ENCODE measurements at regions not wholly inside any gene's neighbourhood (a gene's known extent, or its start where the extent isn't known, plus 50 kb on each side); places are given as distances from the start of the nearest gene placed in this dataset.

DNA sequence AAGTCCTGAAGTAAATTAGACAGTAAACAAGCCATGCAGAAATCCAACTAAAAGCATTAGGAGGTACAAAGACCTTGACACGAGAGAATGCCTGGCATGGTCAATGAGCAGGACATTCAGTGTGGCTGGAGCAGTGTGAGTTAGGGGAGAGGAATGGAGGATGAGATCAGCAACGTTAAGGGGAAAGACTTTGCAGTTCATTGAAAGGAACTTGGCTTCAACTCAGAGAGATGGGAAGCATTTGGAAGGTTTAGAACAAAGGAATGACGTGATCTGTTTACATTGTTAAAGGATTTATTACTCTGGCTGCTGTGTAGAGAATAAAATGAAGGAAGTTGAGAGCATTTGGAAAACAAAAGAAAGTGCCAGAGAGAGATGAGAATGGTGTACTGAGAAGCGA lies 621.3 kb downstream of the XIRP2 start:
- H3K27ac ChIP-seq (ENCODE audit: low read length): no peak overlapping the region
- no peak for TF ChIP-seq MXI1 (conservative IDR thresholded peaks at IDR 0.05; ENCODE audit: poor library complexity, severe bottlenecking)
- no peak for TF ChIP-seq SMC3 (conservative IDR thresholded peaks at IDR 0.05; ENCODE audit: poor library complexity)
- no peak for TF ChIP-seq RAD21 (conservative IDR thresholded peaks at IDR 0.05)
- TF ChIP-seq TAF1 (IDR thresholded peaks at IDR 0.05; ENCODE audit: low read depth): no peak
- no peak for TF ChIP-seq POLR2AphosphoS5 (IDR thresholded peaks at IDR 0.05)
- TF ChIP-seq, protein P1, sequence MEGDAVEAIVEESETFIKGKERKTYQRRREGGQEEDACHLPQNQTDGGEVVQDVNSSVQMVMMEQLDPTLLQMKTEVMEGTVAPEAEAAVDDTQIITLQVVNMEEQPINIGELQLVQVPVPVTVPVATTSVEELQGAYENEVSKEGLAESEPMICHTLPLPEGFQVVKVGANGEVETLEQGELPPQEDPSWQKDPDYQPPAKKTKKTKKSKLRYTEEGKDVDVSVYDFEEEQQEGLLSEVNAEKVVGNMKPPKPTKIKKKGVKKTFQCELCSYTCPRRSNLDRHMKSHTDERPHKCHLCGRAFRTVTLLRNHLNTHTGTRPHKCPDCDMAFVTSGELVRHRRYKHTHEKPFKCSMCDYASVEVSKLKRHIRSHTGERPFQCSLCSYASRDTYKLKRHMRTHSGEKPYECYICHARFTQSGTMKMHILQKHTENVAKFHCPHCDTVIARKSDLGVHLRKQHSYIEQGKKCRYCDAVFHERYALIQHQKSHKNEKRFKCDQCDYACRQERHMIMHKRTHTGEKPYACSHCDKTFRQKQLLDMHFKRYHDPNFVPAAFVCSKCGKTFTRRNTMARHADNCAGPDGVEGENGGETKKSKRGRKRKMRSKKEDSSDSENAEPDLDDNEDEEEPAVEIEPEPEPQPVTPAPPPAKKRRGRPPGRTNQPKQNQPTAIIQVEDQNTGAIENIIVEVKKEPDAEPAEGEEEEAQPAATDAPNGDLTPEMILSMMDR (IDR thresholded peaks at IDR 0.05; ENCODE audit: poor library complexity, severe bottlenecking): no peak
- TF ChIP-seq, protein P2, sequence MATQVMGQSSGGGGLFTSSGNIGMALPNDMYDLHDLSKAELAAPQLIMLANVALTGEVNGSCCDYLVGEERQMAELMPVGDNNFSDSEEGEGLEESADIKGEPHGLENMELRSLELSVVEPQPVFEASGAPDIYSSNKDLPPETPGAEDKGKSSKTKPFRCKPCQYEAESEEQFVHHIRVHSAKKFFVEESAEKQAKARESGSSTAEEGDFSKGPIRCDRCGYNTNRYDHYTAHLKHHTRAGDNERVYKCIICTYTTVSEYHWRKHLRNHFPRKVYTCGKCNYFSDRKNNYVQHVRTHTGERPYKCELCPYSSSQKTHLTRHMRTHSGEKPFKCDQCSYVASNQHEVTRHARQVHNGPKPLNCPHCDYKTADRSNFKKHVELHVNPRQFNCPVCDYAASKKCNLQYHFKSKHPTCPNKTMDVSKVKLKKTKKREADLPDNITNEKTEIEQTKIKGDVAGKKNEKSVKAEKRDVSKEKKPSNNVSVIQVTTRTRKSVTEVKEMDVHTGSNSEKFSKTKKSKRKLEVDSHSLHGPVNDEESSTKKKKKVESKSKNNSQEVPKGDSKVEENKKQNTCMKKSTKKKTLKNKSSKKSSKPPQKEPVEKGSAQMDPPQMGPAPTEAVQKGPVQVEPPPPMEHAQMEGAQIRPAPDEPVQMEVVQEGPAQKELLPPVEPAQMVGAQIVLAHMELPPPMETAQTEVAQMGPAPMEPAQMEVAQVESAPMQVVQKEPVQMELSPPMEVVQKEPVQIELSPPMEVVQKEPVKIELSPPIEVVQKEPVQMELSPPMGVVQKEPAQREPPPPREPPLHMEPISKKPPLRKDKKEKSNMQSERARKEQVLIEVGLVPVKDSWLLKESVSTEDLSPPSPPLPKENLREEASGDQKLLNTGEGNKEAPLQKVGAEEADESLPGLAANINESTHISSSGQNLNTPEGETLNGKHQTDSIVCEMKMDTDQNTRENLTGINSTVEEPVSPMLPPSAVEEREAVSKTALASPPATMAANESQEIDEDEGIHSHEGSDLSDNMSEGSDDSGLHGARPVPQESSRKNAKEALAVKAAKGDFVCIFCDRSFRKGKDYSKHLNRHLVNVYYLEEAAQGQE (IDR thresholded peaks at IDR 0.05; ENCODE audit: borderline replicate concordance): no peak
- TF ChIP-seq EP300 (conservative IDR thresholded peaks at IDR 0.05; ENCODE audit: poor library complexity, severe bottlenecking): no peak
- no peak for TF ChIP-seq EZH2 (IDR thresholded peaks at IDR 0.05; ENCODE audit: borderline replicate concordance, insufficient read depth, low read length, poor library complexity, severe bottlenecking)

DNA sequence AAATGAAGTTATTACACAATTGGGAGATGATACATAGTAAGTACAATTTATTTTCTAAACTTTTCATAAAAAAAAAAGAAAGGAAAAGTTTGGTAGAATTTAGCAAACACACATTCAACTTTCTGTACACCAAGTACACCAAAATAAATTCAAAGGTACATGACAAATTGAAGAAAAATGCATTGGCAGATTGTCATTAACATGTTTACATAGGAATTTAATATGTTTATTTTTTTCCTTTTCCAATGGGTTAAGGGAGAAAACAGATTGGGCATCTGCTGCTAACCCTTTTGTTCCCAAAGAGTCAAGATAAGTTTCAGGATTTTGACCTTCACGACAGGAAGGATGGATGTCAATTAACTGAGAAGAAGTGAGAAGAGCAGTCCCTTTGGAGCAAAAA lies 620.4 kb downstream of the XIRP2 start:
- no peaks in the 10 kb centered on the region for H3K27me3 ChIP-seq (ENCODE audit: insufficient read depth, low read depth, low read length)
- no peaks in the 10 kb centered on the region for H4K20me1 ChIP-seq (ENCODE audit: insufficient read depth)
- H3K9me2 ChIP-seq (ENCODE audit: insufficient read depth, low read length): no peaks in the 10 kb centered on the region
- H3K27ac ChIP-seq (ENCODE audit: low read length): no peak overlapping the region
- H3K36me3 ChIP-seq (ENCODE audit: insufficient read depth, low read length): no peaks in the 10 kb centered on the region
- no peaks in the 10 kb centered on the region for H3K79me2 ChIP-seq (replicated peaks; ENCODE audit: insufficient read depth, low read length)
- no peak overlapping the region for H3K4me2 ChIP-seq (ENCODE audit: low read length)
- no peak overlapping the region for H3K9ac ChIP-seq (ENCODE audit: low read length)
- TF ChIP-seq RAD21 (conservative IDR thresholded peaks at IDR 0.05) (no peak), EP300 (conservative IDR thresholded peaks at IDR 0.05; ENCODE audit: poor library complexity, severe bottlenecking) (no peak), MXI1 (conservative IDR thresholded peaks at IDR 0.05; ENCODE audit: poor library complexity, severe bottlenecking) (no peak), POLR2AphosphoS5 (IDR thresholded peaks at IDR 0.05) (no peak), TAF1 (IDR thresholded peaks at IDR 0.05; ENCODE audit: low read depth) (no peak), EZH2 (IDR thresholded peaks at IDR 0.05; ENCODE audit: borderline replicate concordance, insufficient read depth, low read length, poor library complexity, severe bottlenecking) (no peak), SMC3 (conservative IDR thresholded peaks at IDR 0.05; ENCODE audit: poor library complexity) (no peak)
- TF ChIP-seq, protein P2 (IDR thresholded peaks at IDR 0.05; ENCODE audit: borderline replicate concordance): no peak
- TF ChIP-seq, protein P1 (IDR thresholded peaks at IDR 0.05; ENCODE audit: poor library complexity, severe bottlenecking): no peak
- no peaks in the 10 kb centered on the region for H3K9me3 ChIP-seq (ENCODE audit: low read length)
- no peaks in the 10 kb centered on the region for H3F3A ChIP-seq (ENCODE audit: insufficient read depth, low read length, poor library complexity, severe bottlenecking)
- H3K4me3 ChIP-seq (ENCODE audit: low read length): no peak overlapping the region
- no peak overlapping the region for H2AFZ ChIP-seq (ENCODE audit: low read depth, low read length)

More for the DNA sequence above, 621.3 kb downstream of the XIRP2 start:
- Histone ChIP-seq H3K4me3 (ENCODE audit: low read length) (no peak overlapping the region), H3K4me2 (ENCODE audit: low read length) (no peak overlapping the region), H3K79me2 (replicated peaks; ENCODE audit: insufficient read depth, low read length) (no peaks in the 10 kb centered on the region), H3K9me2 (ENCODE audit: insufficient read depth, low read length) (no peaks in the 10 kb centered on the region), H2AFZ (ENCODE audit: low read depth, low read length) (no peak overlapping the region), H3K9me3 (ENCODE audit: low read length) (no peaks in the 10 kb centered on the region), H3K9ac (ENCODE audit: low read length) (no peak overlapping the region), H3K27me3 (ENCODE audit: insufficient read depth, low read depth, low read length) (no peaks in the 10 kb centered on the region), H3K36me3 (ENCODE audit: insufficient read depth, low read length) (no peaks in the 10 kb centered on the region), H3F3A (ENCODE audit: insufficient read depth, low read length, poor library complexity, severe bottlenecking) (no peaks in the 10 kb centered on the region), H4K20me1 (ENCODE audit: insufficient read depth) (no peaks in the 10 kb centered on the region)

Data from neural cell (in vitro differentiated cells).